ENCODE measurements at regions not wholly inside any gene's neighbourhood (a gene's known extent, or its start where the extent isn't known, plus 50 kb on each side); places are given as distances from the start of the nearest gene placed in this dataset.

- H3K27ac Mint-ChIP-seq, result no peak overlapping the region
- WGBS, 2 experiments (ENCODE audit: insufficient coverage in 1 of 2, insufficient read length in 1 of 2), result 91 to 93% methylated on average over 3 to 4 of the region's 4 CpGs
- H3K9ac ChIP-seq (ENCODE audit: extremely low read depth, low read length, poor library complexity, severe bottlenecking), result no peak overlapping the region
- DNase-seq, result no peak
- no peaks in the 10 kb centered on the region for H3K4me1 Mint-ChIP-seq
- no peak overlapping the region for H3K4me3 Mint-ChIP-seq
- no peak overlapping the region for H3K4me3 ChIP-seq (ENCODE audit: low read length)
- no peaks in the 10 kb centered on the region for H3K4me1 ChIP-seq (ENCODE audit: control insufficient read depth, insufficient read depth, low read length)
- no peaks in the 10 kb centered on the region for H3K9me3 Mint-ChIP-seq
- no peaks in the 10 kb centered on the region for H3K27me3 Mint-ChIP-seq (ENCODE audit: insufficient read depth)
- TF ChIP-seq CTCF (conservative IDR thresholded peaks at IDR 0.05), result no peak
- no peaks in the 10 kb centered on the region for H3K36me3 ChIP-seq (ENCODE audit: control insufficient read depth, insufficient read depth, low read length)
- no peaks in the 10 kb centered on the region for H3K36me3 Mint-ChIP-seq (ENCODE audit: low read depth)
- H3K9me3 ChIP-seq (ENCODE audit: control insufficient read depth, low read length), result no peaks in the 10 kb centered on the region
- H3K27me3 ChIP-seq (ENCODE audit: control insufficient read depth, insufficient read depth, low read length, poor library complexity, severe bottlenecking), result no peaks in the 10 kb centered on the region
- no peak overlapping the region for H3K27ac ChIP-seq (ENCODE audit: low read depth, low read length)
These were observed 385.6 kb downstream of the ETS1 start for GRCh38 chr11:128201801-128202200.

GRCh38 chr11:128201009-128201408, 386.3 kb downstream of the ETS1 start:
- Histone ChIP-seq H3K27ac (ENCODE audit: low read depth, low read length) (no peak overlapping the region), H3K36me3 (ENCODE audit: control insufficient read depth, insufficient read depth, low read length) (no peaks in the 10 kb centered on the region), H3K27me3 (ENCODE audit: control insufficient read depth, insufficient read depth, low read length, poor library complexity, severe bottlenecking) (no peaks in the 10 kb centered on the region), H3K4me3 (ENCODE audit: low read length) (no peak overlapping the region), H3K4me1 (ENCODE audit: control insufficient read depth, insufficient read depth, low read length) (no peaks in the 10 kb centered on the region), H3K9ac (ENCODE audit: extremely low read depth, low read length, poor library complexity, severe bottlenecking) (no peak overlapping the region), H3K9me3 (ENCODE audit: control insufficient read depth, low read length) (no peaks in the 10 kb centered on the region)
- H3K4me1 Mint-ChIP-seq, result no peaks in the 10 kb centered on the region
- no peak for DNase-seq
- H3K9me3 Mint-ChIP-seq, result no peaks in the 10 kb centered on the region
- H3K27me3 Mint-ChIP-seq (ENCODE audit: insufficient read depth), result no peaks in the 10 kb centered on the region
- no peaks in the 10 kb centered on the region for H3K36me3 Mint-ChIP-seq (ENCODE audit: low read depth)
- no peak overlapping the region for H3K27ac Mint-ChIP-seq
- WGBS, 2 experiments (ENCODE audit: insufficient coverage in 1 of 2, insufficient read length in 1 of 2), result 91 to 100% methylated on average over 3 to 5 of the region's 5 CpGs
- TF ChIP-seq CTCF (conservative IDR thresholded peaks at IDR 0.05), result no peak
- H3K4me3 Mint-ChIP-seq, result no peak overlapping the region

- no peak overlapping the region for H3K9ac ChIP-seq (ENCODE audit: extremely low read depth, low read length, poor library complexity, severe bottlenecking)
- Mint-ChIP-seq H3K36me3 (ENCODE audit: low read depth) (no peaks in the 10 kb centered on the region), H3K9me3 (no peaks in the 10 kb centered on the region), H3K27ac (no peak overlapping the region), H3K27me3 (ENCODE audit: insufficient read depth) (no peaks in the 10 kb centered on the region), H3K4me1 (no peaks in the 10 kb centered on the region), H3K4me3 (no peak overlapping the region)
- no peaks in the 10 kb centered on the region for H3K9me3 ChIP-seq (ENCODE audit: control insufficient read depth, low read length)
- H3K27me3 ChIP-seq (ENCODE audit: control insufficient read depth, insufficient read depth, low read length, poor library complexity, severe bottlenecking), result no peaks in the 10 kb centered on the region
- DNase-seq, result no peak
- no peak overlapping the region for H3K27ac ChIP-seq (ENCODE audit: low read depth, low read length)
- 83 to 90% methylated on average over 1 to 4 of the region's 4 CpGs for WGBS, 2 experiments (ENCODE audit: insufficient coverage in 1 of 2, insufficient read length in 1 of 2)
- H3K36me3 ChIP-seq (ENCODE audit: control insufficient read depth, insufficient read depth, low read length), result no peaks in the 10 kb centered on the region
- no peak for TF ChIP-seq CTCF (conservative IDR thresholded peaks at IDR 0.05)
- H3K4me1 ChIP-seq (ENCODE audit: control insufficient read depth, insufficient read depth, low read length), result no peaks in the 10 kb centered on the region
- H3K4me3 ChIP-seq (ENCODE audit: low read length), result no peak overlapping the region
These were observed 386.9 kb downstream of the ETS1 start for GRCh38 chr11:128200467-128200866.
